PC-9 (cell line): ENCODE measurements at regions not wholly inside any gene's neighbourhood (a gene's known extent, or its start where the extent isn't known, plus 50 kb on each side); places are given as distances from the start of the nearest gene placed in this dataset.

Experiments used
- BruUV-seq: library from RNA; stranded (reverse); fragments of 400-500 nt; replicated peaks from 2 replicates; lab custom pipeline; 2021; lab: Mats Ljungman, UMichigan
- CTCF ChIA-PET: fragments of 300-600 bp; sonication (Branson Sonifier 250); formaldehyde crosslinking; loops from one replicate; lab custom pipeline; 2022; ENCODE audit warnings: antibody characterized with exemption; lab: Charles Lee
- POLR2A ChIA-PET: fragments of 300-600 bp; sonication (Branson Sonifier 250); formaldehyde crosslinking; loops from one replicate; lab custom pipeline; 2022; ENCODE audit warnings: antibody characterized with exemption; ENCODE audit not compliant: unreplicated experiment; lab: Charles Lee
- DNase-seq, 2 experiments: peaks; one replicate each; pipeline versions ENCODE4 v3.0.0 to v3.0.0-alpha.2; 2015 to 2022; ENCODE audit warnings: mixed read lengths in 1 of 2
- H2AFZ ChIP-seq: fragments of 200-600 bp; sonication (generic); 2 replicates; pipeline ENCODE4 v1.8.1; 2017; ENCODE audit warnings: antibody characterized with exemption
- H3F3A ChIP-seq: fragments of 200-600 bp; sonication (generic); 2 replicates; pipeline ENCODE4 v1.8.1; 2017; ENCODE audit warnings: antibody characterized with exemption, mild to moderate bottlenecking, low read depth; ENCODE audit not compliant: insufficient read depth
- H3K27ac ChIP-seq: fragments of 200-600 bp; sonication (generic); 2 replicates; pipeline ENCODE4 v1.6.1; 2016; ENCODE audit warnings: mixed run types
- H3K27me3 ChIP-seq: fragments of 200-600 bp; sonication (generic); 2 replicates; pipeline ENCODE4 v1.6.1; 2016; ENCODE audit warnings: low read depth, mixed run types; ENCODE audit not compliant: insufficient read depth
- H3K36me3 ChIP-seq: fragments of 200-600 bp; sonication (generic); 2 replicates; pipeline ENCODE4 v1.6.1; 2016; ENCODE audit warnings: low read depth, mixed run types
- H3K4me1 ChIP-seq: fragments of 200-600 bp; sonication (generic); replicated peaks from 2 replicates; pipeline ENCODE4 v1.6.1; 2016; ENCODE audit warnings: mixed run types; ENCODE audit not compliant: insufficient read depth
- H3K4me2 ChIP-seq: fragments of 200-600 bp; sonication (generic); 2 replicates; pipeline ENCODE4 v1.6.1; 2017; ENCODE audit warnings: mixed run types
- H3K4me3 ChIP-seq: fragments of 200-600 bp; sonication (generic); 2 replicates; pipeline ENCODE4 v1.6.1; 2016; ENCODE audit warnings: mixed run types
- H3K79me2 ChIP-seq: fragments of 200-600 bp; sonication (generic); 2 replicates; pipeline ENCODE4 v1.6.1; 2017; ENCODE audit warnings: low read depth, mixed run types
- H3K9me2 ChIP-seq: fragments of 200-600 bp; sonication (generic); 2 replicates; pipeline ENCODE4 v1.8.1; 2017; ENCODE audit warnings: mild to moderate bottlenecking; ENCODE audit not compliant: insufficient read depth
- H3K9me3 ChIP-seq: fragments of 200-600 bp; sonication (generic); 2 replicates; pipeline ENCODE4 v1.8.1; 2016; ENCODE audit warnings: low read depth; ENCODE audit not compliant: insufficient read depth
- H4K20me1 ChIP-seq: fragments of 200-600 bp; sonication (generic); 2 replicates; pipeline ENCODE4 v1.8.1; 2017; ENCODE audit not compliant: insufficient read depth
- CTCF ChIP-seq: fragments of 200-600 bp; sonication (generic); conservative IDR thresholded peaks from 2 replicates; pipeline ENCODE4 v1.6.1; 2017; ENCODE audit warnings: mixed run types, antibody characterized with exemption, mild to moderate bottlenecking, moderate library complexity
- EZH2 ChIP-seq: fragments of 200-600 bp; sonication (generic); IDR thresholded peaks from 2 replicates; pipeline ENCODE4 v1.8.0; 2017; ENCODE audit warnings: antibody characterized with exemption, low read depth
- intact Hi-C: fragments of 100-400 bp; cut with micrococcal nuclease; formaldehyde crosslinking; loops from one replicate; pipeline ENCODE4 v1.10.0; 2022; ENCODE audit not compliant: unreplicated experiment

GRCh38 chr6:144594585-144594984, 309.4 kb downstream of the UTRN start:
- Histone ChIP-seq H3K79me2 (no peaks in the 10 kb centered on the region), H3K27me3 (no peaks in the 10 kb centered on the region), H2AFZ (no peak overlapping the region), H3K27ac (no peak overlapping the region), H3K9me2 (no peaks in the 10 kb centered on the region), H3K4me1 (no peaks in the 10 kb centered on the region), H4K20me1 (no peaks in the 10 kb centered on the region), H3F3A (peaks cover 5% of the 10 kb centered on the region; the same call in 1 of the 2 replicates), H3K4me3 (no peak overlapping the region), H3K36me3 (peaks cover 8% of the 10 kb centered on the region; the same call in 1 of the 2 replicates), H3K4me2 (no peak overlapping the region), H3K9me3 (no peaks in the 10 kb centered on the region)
- no peak for DNase-seq
- CTCF ChIA-PET, result no interaction called here
- BruUV-seq, result no TSS peak
- TF ChIP-seq CTCF (no peak), EZH2 (no peak)
- POLR2A ChIA-PET, result no interaction called here
- intact Hi-C loops, result no loop called here

GRCh38 chr6:144595266-144595665, 310.1 kb downstream of the UTRN start:
- Histone ChIP-seq H3K27me3 (no peaks in the 10 kb centered on the region), H3K9me2 (no peaks in the 10 kb centered on the region), H3K4me1 (no peaks in the 10 kb centered on the region), H4K20me1 (no peaks in the 10 kb centered on the region), H2AFZ (no peak overlapping the region), H3K27ac (no peak overlapping the region), H3K36me3 (peaks cover 10% of the 10 kb centered on the region; the same call in 1 of the 2 replicates), H3K4me3 (no peak overlapping the region), H3K79me2 (no peaks in the 10 kb centered on the region), H3K9me3 (no peaks in the 10 kb centered on the region), H3K4me2 (no peak overlapping the region), H3F3A (peaks cover 5% of the 10 kb centered on the region; the same call in 1 of the 2 replicates)
- no peak for DNase-seq
- BruUV-seq, result no TSS peak
- CTCF ChIA-PET, result no interaction called here
- POLR2A ChIA-PET, result no interaction called here
- intact Hi-C loops, result no loop called here
- no peak for TF ChIP-seq EZH2
- TF ChIP-seq CTCF, result no peak

- CTCF ChIA-PET, result interaction anchor here (0.6 kb wide), 1 partner anchor 789 kb away, joined by 6 read pairs; no protein-coding TSS in a partner anchor
- Histone ChIP-seq H3K9me2 (no peaks in the 10 kb centered on the region), H3K4me2 (no peak overlapping the region), H4K20me1 (no peaks in the 10 kb centered on the region), H3F3A (peaks cover 5% of the 10 kb centered on the region; the same call in 1 of the 2 replicates), H3K79me2 (no peaks in the 10 kb centered on the region), H3K9me3 (no peaks in the 10 kb centered on the region), H3K27ac (no peak overlapping the region), H3K4me1 (no peaks in the 10 kb centered on the region), H3K4me3 (no peak overlapping the region), H2AFZ (no peak overlapping the region), H3K27me3 (no peaks in the 10 kb centered on the region), H3K36me3 (peaks cover 10% of the 10 kb centered on the region; the same call in 1 of the 2 replicates)
- BruUV-seq, result no TSS peak
- POLR2A ChIA-PET, result no interaction called here
- DNase-seq, result no peak
- intact Hi-C loops, result no loop called here
- no peak for TF ChIP-seq EZH2
- no peak for TF ChIP-seq CTCF
Observed at GRCh38 chr6:144597511-144597910, 312.4 kb downstream of the UTRN start.
